ENCODE measurements at regions not wholly inside any gene's neighbourhood (a gene's known extent, or its start where the extent isn't known, plus 50 kb on each side); places are given as distances from the start of the nearest gene placed in this dataset.

DNA sequence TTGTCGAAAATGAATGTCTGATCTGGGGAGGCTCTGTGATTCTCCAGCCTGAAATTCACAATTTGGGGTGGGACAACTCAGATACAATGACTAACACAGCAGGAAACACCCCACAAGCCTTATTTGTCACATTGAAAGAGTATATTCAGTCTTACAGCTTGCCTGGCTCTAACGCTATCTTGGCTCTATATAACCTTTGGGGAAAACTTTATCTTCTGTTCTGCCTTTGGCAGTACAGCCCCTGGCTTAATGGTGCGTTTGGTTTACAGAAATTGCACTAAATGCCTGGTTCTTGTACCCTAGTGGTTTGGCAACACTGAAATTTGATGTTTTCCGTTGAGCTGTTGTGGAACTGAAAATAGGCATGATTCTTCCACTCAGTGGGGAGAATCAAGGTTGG lies 178.1 kb upstream of the VEGFC start:
- H3K4me3 Mint-ChIP-seq (ENCODE audit: unreplicated experiment): no peak overlapping the region
- H3K9me3 Mint-ChIP-seq (ENCODE audit: unreplicated experiment): no peaks in the 10 kb centered on the region
- H3K27ac Mint-ChIP-seq (ENCODE audit: unreplicated experiment): no peak overlapping the region
- no peaks in the 10 kb centered on the region for H3K27me3 Mint-ChIP-seq (ENCODE audit: unreplicated experiment)
- no peaks in the 10 kb centered on the region for H3K4me1 Mint-ChIP-seq (ENCODE audit: low read depth, unreplicated experiment)
- H3K36me3 Mint-ChIP-seq (ENCODE audit: unreplicated experiment): no peaks in the 10 kb centered on the region
- TF ChIP-seq, protein P1, sequence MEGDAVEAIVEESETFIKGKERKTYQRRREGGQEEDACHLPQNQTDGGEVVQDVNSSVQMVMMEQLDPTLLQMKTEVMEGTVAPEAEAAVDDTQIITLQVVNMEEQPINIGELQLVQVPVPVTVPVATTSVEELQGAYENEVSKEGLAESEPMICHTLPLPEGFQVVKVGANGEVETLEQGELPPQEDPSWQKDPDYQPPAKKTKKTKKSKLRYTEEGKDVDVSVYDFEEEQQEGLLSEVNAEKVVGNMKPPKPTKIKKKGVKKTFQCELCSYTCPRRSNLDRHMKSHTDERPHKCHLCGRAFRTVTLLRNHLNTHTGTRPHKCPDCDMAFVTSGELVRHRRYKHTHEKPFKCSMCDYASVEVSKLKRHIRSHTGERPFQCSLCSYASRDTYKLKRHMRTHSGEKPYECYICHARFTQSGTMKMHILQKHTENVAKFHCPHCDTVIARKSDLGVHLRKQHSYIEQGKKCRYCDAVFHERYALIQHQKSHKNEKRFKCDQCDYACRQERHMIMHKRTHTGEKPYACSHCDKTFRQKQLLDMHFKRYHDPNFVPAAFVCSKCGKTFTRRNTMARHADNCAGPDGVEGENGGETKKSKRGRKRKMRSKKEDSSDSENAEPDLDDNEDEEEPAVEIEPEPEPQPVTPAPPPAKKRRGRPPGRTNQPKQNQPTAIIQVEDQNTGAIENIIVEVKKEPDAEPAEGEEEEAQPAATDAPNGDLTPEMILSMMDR (IDR thresholded peaks at IDR 0.05; ENCODE audit: partially characterized antibody, unreplicated experiment): no peak
- no peak for DNase-seq

- Mint-ChIP-seq H3K4me1 (ENCODE audit: low read depth, unreplicated experiment) (no peaks in the 10 kb centered on the region), H3K36me3 (ENCODE audit: unreplicated experiment) (no peaks in the 10 kb centered on the region), H3K27me3 (ENCODE audit: unreplicated experiment) (no peaks in the 10 kb centered on the region), H3K4me3 (ENCODE audit: unreplicated experiment) (no peak overlapping the region), H3K9me3 (ENCODE audit: unreplicated experiment) (no peaks in the 10 kb centered on the region), H3K27ac (ENCODE audit: unreplicated experiment) (no peak overlapping the region)
- DNase-seq: no peak
- TF ChIP-seq, protein P1 (IDR thresholded peaks at IDR 0.05; ENCODE audit: partially characterized antibody, unreplicated experiment): no peak
Observed at GRCh38 chr4:176971576-176972115, 178.9 kb upstream of the VEGFC start.

- Mint-ChIP-seq H3K4me3 (ENCODE audit: unreplicated experiment) (no peak overlapping the region), H3K27me3 (ENCODE audit: unreplicated experiment) (no peaks in the 10 kb centered on the region), H3K9me3 (ENCODE audit: unreplicated experiment) (no peaks in the 10 kb centered on the region), H3K36me3 (ENCODE audit: unreplicated experiment) (no peaks in the 10 kb centered on the region), H3K27ac (ENCODE audit: unreplicated experiment) (no peak overlapping the region), H3K4me1 (ENCODE audit: low read depth, unreplicated experiment) (no peaks in the 10 kb centered on the region)
- DNase-seq: no peak
- TF ChIP-seq, protein P1 (IDR thresholded peaks at IDR 0.05; ENCODE audit: partially characterized antibody, unreplicated experiment): no peak
Observed at GRCh38 chr4:176979416-176979815, 186.7 kb upstream of the VEGFC start.

GRCh38 chr4:176981074-176981473 lies 188.4 kb upstream of the VEGFC start:
- Mint-ChIP-seq H3K36me3 (ENCODE audit: unreplicated experiment) (no peaks in the 10 kb centered on the region), H3K27me3 (ENCODE audit: unreplicated experiment) (peaks cover 1% of the 10 kb centered on the region), H3K9me3 (ENCODE audit: unreplicated experiment) (no peaks in the 10 kb centered on the region), H3K4me3 (ENCODE audit: unreplicated experiment) (no peak overlapping the region), H3K4me1 (ENCODE audit: low read depth, unreplicated experiment) (no peaks in the 10 kb centered on the region), H3K27ac (ENCODE audit: unreplicated experiment) (no peak overlapping the region)
- DNase-seq: no peak
- TF ChIP-seq, protein P1 (IDR thresholded peaks at IDR 0.05; ENCODE audit: partially characterized antibody, unreplicated experiment): no peak

DNA sequence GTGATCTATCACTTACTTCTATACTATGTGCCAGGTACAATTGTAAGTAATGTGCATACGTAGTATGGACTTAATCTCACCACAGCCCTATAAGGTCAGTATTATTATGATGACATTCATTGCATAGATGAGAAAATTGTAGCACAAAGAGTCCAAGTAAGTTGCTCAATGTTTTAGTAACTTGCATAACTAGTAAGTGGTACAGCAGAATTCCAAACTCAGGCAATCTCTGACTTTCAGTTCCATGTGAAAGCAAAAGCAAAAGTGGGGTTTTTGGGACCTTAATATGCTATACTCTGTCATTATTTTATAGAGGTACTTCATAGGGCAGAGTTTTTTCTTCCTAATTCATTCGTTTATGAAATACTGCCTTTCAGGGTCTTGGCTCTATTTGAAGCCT lies 188.8 kb upstream of the VEGFC start:
- no peak for DNase-seq
- Mint-ChIP-seq H3K27me3 (ENCODE audit: unreplicated experiment) (peaks cover 1% of the 10 kb centered on the region), H3K9me3 (ENCODE audit: unreplicated experiment) (no peaks in the 10 kb centered on the region), H3K36me3 (ENCODE audit: unreplicated experiment) (no peaks in the 10 kb centered on the region), H3K27ac (ENCODE audit: unreplicated experiment) (no peak overlapping the region), H3K4me1 (ENCODE audit: low read depth, unreplicated experiment) (no peaks in the 10 kb centered on the region), H3K4me3 (ENCODE audit: unreplicated experiment) (no peak overlapping the region)
- TF ChIP-seq, protein P1 (IDR thresholded peaks at IDR 0.05; ENCODE audit: partially characterized antibody, unreplicated experiment): no peak
